ENCODE measurements at regions not wholly inside any gene's neighbourhood (a gene's known extent, or its start where the extent isn't known, plus 50 kb on each side); places are given as distances from the start of the nearest gene placed in this dataset.
"Not testable (repeated sequence)": the region's sequence is repeated elsewhere in the genome, so short reads cannot be mapped to it uniquely, and the experiment has no call there.

DNA sequence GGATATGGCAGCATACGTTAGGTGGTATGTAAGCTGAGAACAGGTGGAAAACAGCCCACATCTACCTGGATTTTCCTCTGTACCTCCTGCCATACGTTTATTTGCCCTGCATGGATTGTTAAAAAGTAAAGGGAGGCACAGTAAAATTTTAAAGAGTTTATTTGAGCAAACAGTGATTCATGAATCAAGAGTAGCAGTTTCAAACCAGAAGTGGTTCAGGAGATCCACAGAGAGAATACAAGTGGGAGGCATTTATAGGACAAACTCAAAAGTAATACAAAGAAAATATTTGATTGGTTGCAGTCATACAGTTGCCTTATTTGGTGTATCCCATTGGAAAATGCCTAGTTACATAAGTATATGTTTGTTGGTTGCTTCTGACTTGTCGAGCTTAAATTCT lies 117.6 kb downstream of the FAM170A start:
- no peak overlapping the region for H2AFZ ChIP-seq (ENCODE audit: low read length, unreplicated experiment)
- no peaks in the 10 kb centered on the region for H3K79me2 ChIP-seq (ENCODE audit: control insufficient read depth, insufficient read depth, low read length, unreplicated experiment)
- H3K27me3 ChIP-seq (ENCODE audit: insufficient read depth, low read length), result 0 out of 2 replicates have a peak, but pooled peaks cover 5% of the 10 kb centered on the region
- H3K4me3 ChIP-seq (ENCODE audit: low read depth, low read length), result no peak overlapping the region
- H3K27ac ChIP-seq (ENCODE audit: low read depth, low read length), result no peak overlapping the region
- no peaks in the 10 kb centered on the region for H3K36me3 ChIP-seq (ENCODE audit: insufficient read depth, low read length)
- H3K4me1 ChIP-seq (ENCODE audit: control insufficient read depth, insufficient read depth, low read length, unreplicated experiment), result no peaks in the 10 kb centered on the region

DNA sequence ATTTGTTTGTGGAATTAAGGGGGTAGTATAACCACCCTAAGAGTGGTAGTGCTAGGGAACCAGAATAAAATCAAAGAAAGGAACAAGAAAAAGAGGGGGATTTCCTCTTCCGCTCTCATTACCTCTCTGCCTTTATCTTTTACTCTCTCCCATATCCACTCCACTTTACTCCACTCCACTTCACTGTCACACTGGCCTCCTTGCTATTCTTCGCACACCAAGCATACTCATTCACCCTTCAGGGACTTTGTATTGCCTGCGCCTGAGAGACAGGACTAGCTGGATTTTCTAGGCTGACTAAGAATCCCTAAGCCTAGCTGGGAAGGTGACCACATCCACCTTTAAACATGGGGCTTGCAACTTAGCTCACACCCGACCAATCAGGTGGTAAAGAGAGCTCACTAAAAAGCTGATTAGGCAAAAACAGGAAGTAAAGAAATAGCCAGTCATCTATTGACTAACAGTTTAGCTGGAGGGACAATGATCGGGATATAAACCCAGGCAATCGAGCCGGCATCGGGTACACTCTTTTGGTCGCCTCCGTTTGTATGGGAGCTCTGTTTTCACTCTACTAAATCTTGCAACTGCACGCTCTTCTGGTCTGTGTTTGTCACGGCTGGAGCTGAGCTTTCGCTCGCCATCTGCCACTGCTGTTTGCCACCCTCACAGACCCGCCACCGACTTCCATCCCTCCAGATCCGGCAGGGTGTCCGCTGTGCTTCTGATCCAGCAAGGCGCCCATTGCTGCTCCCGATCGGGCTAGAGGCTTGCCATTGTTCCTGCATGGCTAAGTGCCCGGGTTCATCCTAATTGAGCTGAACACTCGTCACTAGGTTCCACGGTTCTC lies 121.8 kb downstream of the FAM170A start:
- no peaks in the 10 kb centered on the region for H3K79me2 ChIP-seq (ENCODE audit: control insufficient read depth, insufficient read depth, low read length, unreplicated experiment)
- no peaks in the 10 kb centered on the region for H3K4me1 ChIP-seq (ENCODE audit: control insufficient read depth, insufficient read depth, low read length, unreplicated experiment)
- no peaks in the 10 kb centered on the region for H3K36me3 ChIP-seq (ENCODE audit: insufficient read depth, low read length)
- no peak overlapping the region for H3K4me3 ChIP-seq (ENCODE audit: low read depth, low read length)
- H3K27ac ChIP-seq (ENCODE audit: low read depth, low read length), result no peak overlapping the region
- H3K27me3 ChIP-seq (ENCODE audit: insufficient read depth, low read length), result 0 out of 2 replicates have a peak, but pooled peaks cover 5% of the 10 kb centered on the region
- no peak overlapping the region for H2AFZ ChIP-seq (ENCODE audit: low read length, unreplicated experiment)

- H3K79me2 ChIP-seq (ENCODE audit: control insufficient read depth, insufficient read depth, low read length, unreplicated experiment), result no peaks in the 10 kb centered on the region
- H3K27ac ChIP-seq (ENCODE audit: low read depth, low read length), result no peak overlapping the region
- H2AFZ ChIP-seq (ENCODE audit: low read length, unreplicated experiment), result no peak overlapping the region
- H3K4me3 ChIP-seq (ENCODE audit: low read depth, low read length), result no peak overlapping the region
- H3K4me1 ChIP-seq (ENCODE audit: control insufficient read depth, insufficient read depth, low read length, unreplicated experiment), result no peaks in the 10 kb centered on the region
- 0 out of 2 replicates have a peak, but pooled peaks cover 5% of the 10 kb centered on the region for H3K27me3 ChIP-seq (ENCODE audit: insufficient read depth, low read length)
- no peaks in the 10 kb centered on the region for H3K36me3 ChIP-seq (ENCODE audit: insufficient read depth, low read length)
Observed at GRCh38 chr5:119751734-119752094, 122.4 kb downstream of the FAM170A start.

- Histone ChIP-seq H2AFZ (ENCODE audit: low read length, unreplicated experiment) (no peak overlapping the region), H3K27me3 (ENCODE audit: insufficient read depth, low read length) (0 out of 2 replicates have a peak, but pooled peaks cover 5% of the 10 kb centered on the region), H3K4me3 (ENCODE audit: low read depth, low read length) (no peak overlapping the region), H3K27ac (ENCODE audit: low read depth, low read length) (no peak overlapping the region), H3K79me2 (ENCODE audit: control insufficient read depth, insufficient read depth, low read length, unreplicated experiment) (no peaks in the 10 kb centered on the region), H3K4me1 (ENCODE audit: control insufficient read depth, insufficient read depth, low read length, unreplicated experiment) (no peaks in the 10 kb centered on the region), H3K36me3 (ENCODE audit: insufficient read depth, low read length) (no peaks in the 10 kb centered on the region)
Observed at GRCh38 chr5:119752921-119753886, 123.8 kb downstream of the FAM170A start.

- not testable (repeated sequence) for H3K4me1 ChIP-seq (ENCODE audit: control insufficient read depth, insufficient read depth, low read length, unreplicated experiment); H3K36me3 ChIP-seq (ENCODE audit: insufficient read depth, low read length); H3K27ac ChIP-seq (ENCODE audit: low read depth, low read length); H3K79me2 ChIP-seq (ENCODE audit: control insufficient read depth, insufficient read depth, low read length, unreplicated experiment); H2AFZ ChIP-seq (ENCODE audit: low read length, unreplicated experiment); H3K4me3 ChIP-seq (ENCODE audit: low read depth, low read length); H3K27me3 ChIP-seq (ENCODE audit: insufficient read depth, low read length)
Observed at GRCh38 chr5:119754825-119755224, 125.5 kb downstream of the FAM170A start.

- no peaks in the 10 kb centered on the region for H3K4me1 ChIP-seq (ENCODE audit: control insufficient read depth, insufficient read depth, low read length, unreplicated experiment)
- H3K36me3 ChIP-seq (ENCODE audit: insufficient read depth, low read length), result no peaks in the 10 kb centered on the region
- H3K79me2 ChIP-seq (ENCODE audit: control insufficient read depth, insufficient read depth, low read length, unreplicated experiment), result no peaks in the 10 kb centered on the region
- H3K27me3 ChIP-seq (ENCODE audit: insufficient read depth, low read length), result peaks cover 3% of the 10 kb centered on the region; the same call in 1 of the 2 replicates
- no peak overlapping the region for H3K27ac ChIP-seq (ENCODE audit: low read depth, low read length)
- H2AFZ ChIP-seq (ENCODE audit: low read length, unreplicated experiment), result no peak overlapping the region
- H3K4me3 ChIP-seq (ENCODE audit: low read depth, low read length), result no peak overlapping the region
Observed at GRCh38 chr5:119757276-119757675, 127.9 kb downstream of the FAM170A start.

DNA sequence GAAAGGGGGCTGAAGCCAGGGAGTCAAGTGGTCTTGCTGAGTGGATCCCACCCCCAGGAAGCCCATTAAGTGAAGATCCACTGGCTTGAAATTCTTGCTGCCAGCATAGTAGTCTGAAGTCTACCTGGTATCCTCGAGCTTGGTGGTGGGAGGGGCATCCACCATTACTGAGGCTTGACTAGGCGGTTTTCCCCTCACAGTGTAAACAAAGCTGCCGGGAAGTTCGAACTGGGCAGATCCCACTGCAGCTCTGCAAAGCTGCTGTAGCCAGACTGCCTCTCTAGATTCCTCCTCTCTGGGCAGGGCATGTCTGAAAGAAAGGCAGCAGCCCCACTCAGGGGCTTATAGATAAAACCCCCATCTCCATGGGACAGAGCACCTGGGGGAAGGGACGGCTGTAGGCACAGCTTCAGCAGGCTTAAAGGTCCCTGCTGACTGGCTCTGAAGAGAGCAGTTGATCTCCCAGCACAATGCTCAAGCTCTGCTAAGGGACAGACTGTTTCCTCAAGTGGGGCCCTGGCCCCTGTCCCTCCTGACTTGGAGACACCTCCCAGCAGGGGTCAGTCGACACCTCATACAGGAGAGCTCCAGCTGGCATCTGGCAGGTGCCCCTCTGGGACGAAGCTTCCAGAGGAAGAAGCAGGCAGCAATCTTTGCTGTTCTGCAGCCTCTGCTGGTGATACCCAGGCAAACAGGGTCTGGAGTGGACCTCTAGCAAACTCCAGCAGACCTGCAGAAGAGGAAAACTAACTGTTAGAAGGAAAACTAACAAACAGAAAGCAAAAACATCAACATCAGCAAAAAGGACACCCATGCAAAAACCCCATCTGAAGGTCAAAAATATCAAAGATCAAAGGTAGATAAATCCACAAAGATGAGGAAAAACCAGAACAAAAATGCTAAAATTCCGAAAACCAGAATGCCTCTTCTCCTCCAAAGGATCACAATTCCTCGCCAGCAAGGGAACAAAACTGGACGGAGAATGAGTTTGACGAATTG lies 140.6 kb downstream of the FAM170A start:
- H3K4me3 ChIP-seq (ENCODE audit: low read depth, low read length); H3K36me3 ChIP-seq (ENCODE audit: insufficient read depth, low read length); H3K79me2 ChIP-seq (ENCODE audit: control insufficient read depth, insufficient read depth, low read length, unreplicated experiment); H3K4me1 ChIP-seq (ENCODE audit: control insufficient read depth, insufficient read depth, low read length, unreplicated experiment); H2AFZ ChIP-seq (ENCODE audit: low read length, unreplicated experiment); H3K27ac ChIP-seq (ENCODE audit: low read depth, low read length): not testable (repeated sequence)
- H3K27me3 ChIP-seq (ENCODE audit: insufficient read depth, low read length), result peaks cover 27% of the 10 kb centered on the region; the same call in 1 of the 2 replicates

- H3K27me3 ChIP-seq (ENCODE audit: insufficient read depth, low read length); H3K4me3 ChIP-seq (ENCODE audit: low read depth, low read length); H3K4me1 ChIP-seq (ENCODE audit: control insufficient read depth, insufficient read depth, low read length, unreplicated experiment); H3K79me2 ChIP-seq (ENCODE audit: control insufficient read depth, insufficient read depth, low read length, unreplicated experiment); H3K36me3 ChIP-seq (ENCODE audit: insufficient read depth, low read length); H3K27ac ChIP-seq (ENCODE audit: low read depth, low read length); H2AFZ ChIP-seq (ENCODE audit: low read length, unreplicated experiment): not testable (repeated sequence)
Observed at GRCh38 chr5:119780145-119780544, 150.8 kb downstream of the FAM170A start.

- Histone ChIP-seq H3K27me3 (ENCODE audit: insufficient read depth, low read length) (no peaks in the 10 kb centered on the region), H3K4me1 (ENCODE audit: control insufficient read depth, insufficient read depth, low read length, unreplicated experiment) (no peaks in the 10 kb centered on the region), H3K4me3 (ENCODE audit: low read depth, low read length) (no peak overlapping the region), H3K79me2 (ENCODE audit: control insufficient read depth, insufficient read depth, low read length, unreplicated experiment) (no peaks in the 10 kb centered on the region), H3K36me3 (ENCODE audit: insufficient read depth, low read length) (no peaks in the 10 kb centered on the region), H2AFZ (ENCODE audit: low read length, unreplicated experiment) (no peak overlapping the region), H3K27ac (ENCODE audit: low read depth, low read length) (no peak overlapping the region)
Observed at GRCh38 chr5:119785057-119785456, 155.7 kb downstream of the FAM170A start.
